ENCODE measurements at regions not wholly inside any gene's neighbourhood (a gene's known extent, or its start where the extent isn't known, plus 50 kb on each side); places are given as distances from the start of the nearest gene placed in this dataset.

GRCh38 chr4:152155070-152155469 lies 380.8 kb downstream of the FBXW7 start:
- Histone ChIP-seq H3K4me3 (no peak overlapping the region), H3K27me3 (replicated peaks; ENCODE audit: insufficient read depth) (no peaks in the 10 kb centered on the region), H3K4me1 (replicated peaks) (no peaks in the 10 kb centered on the region), H3K36me3 (no peaks in the 10 kb centered on the region), H3K27ac (no peak overlapping the region), H3K9me3 (no peaks in the 10 kb centered on the region)
- TF ChIP-seq CTCF (IDR thresholded peaks at IDR 0.05) (no peak), POLR2A (IDR thresholded peaks at IDR 0.05) (no peak), POLR2AphosphoS5 (IDR thresholded peaks at IDR 0.05) (no peak)
- 84% methylated on average over 3 of the region's 3 CpGs for WGBS
- intact Hi-C loops (cut with DNase I), result no loop called here
- no peak for DNase-seq (ENCODE audit: low spot score)

- no peaks in the 10 kb centered on the region for H3K9me3 ChIP-seq
- intact Hi-C loops (cut with DNase I), result no loop called here
- H3K36me3 ChIP-seq, result no peaks in the 10 kb centered on the region
- no peaks in the 10 kb centered on the region for H3K27me3 ChIP-seq (replicated peaks; ENCODE audit: insufficient read depth)
- H3K4me1 ChIP-seq (replicated peaks), result no peaks in the 10 kb centered on the region
- WGBS, result 91% methylated on average over 2 of the region's 2 CpGs
- TF ChIP-seq POLR2AphosphoS5 (IDR thresholded peaks at IDR 0.05) (no peak), POLR2A (IDR thresholded peaks at IDR 0.05) (no peak), CTCF (IDR thresholded peaks at IDR 0.05) (no peak)
- DNase-seq (ENCODE audit: low spot score), result no peak
- no peak overlapping the region for H3K27ac ChIP-seq
- no peak overlapping the region for H3K4me3 ChIP-seq
Measured at GRCh38 chr4:152154433-152154832, 381.5 kb downstream of the FBXW7 start.

- WGBS, result 74% methylated on average over 8 of the region's 8 CpGs
- Histone ChIP-seq H3K27me3 (replicated peaks; ENCODE audit: insufficient read depth) (no peaks in the 10 kb centered on the region), H3K36me3 (no peaks in the 10 kb centered on the region), H3K27ac (no peak overlapping the region), H3K4me3 (no peak overlapping the region), H3K9me3 (no peaks in the 10 kb centered on the region), H3K4me1 (replicated peaks) (no peaks in the 10 kb centered on the region)
- DNase-seq (ENCODE audit: low spot score), result no peak
- TF ChIP-seq POLR2AphosphoS5 (IDR thresholded peaks at IDR 0.05), result no peak
- TF ChIP-seq CTCF (IDR thresholded peaks at IDR 0.05), result no peak
- TF ChIP-seq POLR2A (IDR thresholded peaks at IDR 0.05), result no peak
- intact Hi-C loops (cut with DNase I), result no loop called here
Measured at GRCh38 chr4:152153476-152154270, 382.2 kb downstream of the FBXW7 start.

DNA sequence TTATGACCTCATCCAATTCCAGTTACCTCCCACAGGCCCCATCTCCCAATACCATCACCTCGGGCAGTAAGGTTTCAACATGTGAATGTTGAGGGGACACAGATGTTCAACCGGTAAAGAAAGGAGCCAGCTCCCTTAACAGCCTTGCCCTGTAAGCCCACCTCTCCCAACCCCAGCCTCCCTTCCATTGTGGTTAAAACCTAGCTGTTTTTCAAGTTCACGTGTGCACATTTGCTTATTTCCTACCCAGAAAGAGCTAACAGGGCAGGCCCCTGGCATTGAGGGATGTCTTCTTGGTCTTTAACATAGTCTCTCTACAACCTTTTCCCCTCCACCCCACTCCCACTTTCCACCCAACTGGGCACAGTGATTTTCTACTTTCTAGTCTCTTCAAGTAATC lies 385.7 kb downstream of the FBXW7 start:
- no peak for DNase-seq (ENCODE audit: low spot score)
- intact Hi-C loops (cut with DNase I), result no loop called here
- Histone ChIP-seq H3K27ac (no peak overlapping the region), H3K4me3 (no peak overlapping the region), H3K36me3 (no peaks in the 10 kb centered on the region), H3K27me3 (replicated peaks; ENCODE audit: insufficient read depth) (no peaks in the 10 kb centered on the region), H3K4me1 (replicated peaks) (no peaks in the 10 kb centered on the region), H3K9me3 (no peaks in the 10 kb centered on the region)
- TF ChIP-seq POLR2A (IDR thresholded peaks at IDR 0.05) (no peak), CTCF (IDR thresholded peaks at IDR 0.05) (no peak), POLR2AphosphoS5 (IDR thresholded peaks at IDR 0.05) (no peak)
- WGBS, result 90% methylated on average over 3 of the region's 3 CpGs

DNA sequence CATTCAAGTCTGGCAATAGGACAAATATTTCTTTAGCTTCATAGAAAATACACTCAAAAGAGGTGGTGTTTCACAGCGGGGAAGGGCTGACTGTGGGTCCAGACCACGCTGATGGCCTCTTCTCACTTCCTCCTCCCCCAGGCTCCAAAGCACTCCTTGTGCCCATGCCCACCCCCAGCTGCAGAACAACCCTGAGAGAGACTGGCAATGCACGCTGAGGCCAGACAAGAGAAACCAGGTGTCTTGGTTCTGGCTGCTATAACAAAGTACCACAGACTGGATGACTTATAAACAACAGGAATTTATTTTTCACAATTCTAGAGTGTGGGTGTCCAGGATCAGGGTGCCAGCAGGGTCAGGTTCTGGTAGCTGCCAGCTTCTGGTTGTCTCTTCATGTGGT lies 386.1 kb downstream of the FBXW7 start:
- Histone ChIP-seq H3K27ac (no peak overlapping the region), H3K27me3 (replicated peaks; ENCODE audit: insufficient read depth) (no peaks in the 10 kb centered on the region), H3K36me3 (no peaks in the 10 kb centered on the region), H3K4me3 (no peak overlapping the region), H3K9me3 (no peaks in the 10 kb centered on the region), H3K4me1 (replicated peaks) (no peaks in the 10 kb centered on the region)
- no peak for DNase-seq (ENCODE audit: low spot score)
- 76% methylated on average over 3 of the region's 3 CpGs for WGBS
- TF ChIP-seq POLR2A (IDR thresholded peaks at IDR 0.05) (no peak), CTCF (IDR thresholded peaks at IDR 0.05) (no peak), POLR2AphosphoS5 (IDR thresholded peaks at IDR 0.05) (no peak)
- intact Hi-C loops (cut with DNase I), result no loop called here
